ENCODE measurements at regions not wholly inside any gene's neighbourhood (a gene's known extent, or its start where the extent isn't known, plus 50 kb on each side); places are given as distances from the start of the nearest gene placed in this dataset.

GRCh38 chr16:5634666-5635180 lies 537.1 kb upstream of the EEF2KMT start:
- no peak overlapping the region for H3K27ac ChIP-seq (ENCODE audit: low read length)
- TF ChIP-seq EZH2phosphoT487 (IDR thresholded peaks at IDR 0.05; ENCODE audit: low read depth) (no peak), CTCF (IDR thresholded peaks at IDR 0.05; ENCODE audit: low read depth, low read length) (no peak)
- no peak overlapping the region for H3K4me3 ChIP-seq (ENCODE audit: low read length)
- no peaks in the 10 kb centered on the region for H3K27me3 ChIP-seq (ENCODE audit: low read depth, low read length)
- no peaks in the 10 kb centered on the region for H3K4me1 ChIP-seq (ENCODE audit: low read length)
- no peak overlapping the region for H3K9ac ChIP-seq (ENCODE audit: low read length)
- no peak overlapping the region for H2AFZ ChIP-seq (ENCODE audit: low read depth, low read length)
- H3K9me3 ChIP-seq (ENCODE audit: insufficient read depth, low read length): no peaks in the 10 kb centered on the region
- no peak overlapping the region for H3K4me2 ChIP-seq (ENCODE audit: low read length)
- no peaks in the 10 kb centered on the region for H3K36me3 ChIP-seq (replicated peaks; ENCODE audit: low read depth, low read length)
- no peaks in the 10 kb centered on the region for H3K79me2 ChIP-seq (ENCODE audit: low read length)
- no peaks in the 10 kb centered on the region for H4K20me1 ChIP-seq (ENCODE audit: insufficient read depth, low read length)

GRCh38 chr16:5633845-5634440 lies 536.3 kb upstream of the EEF2KMT start:
- Histone ChIP-seq H3K9ac (ENCODE audit: low read length) (no peak overlapping the region), H3K4me1 (ENCODE audit: low read length) (no peaks in the 10 kb centered on the region), H3K27me3 (ENCODE audit: low read depth, low read length) (no peaks in the 10 kb centered on the region), H2AFZ (ENCODE audit: low read depth, low read length) (no peak overlapping the region), H3K27ac (ENCODE audit: low read length) (no peak overlapping the region), H3K79me2 (ENCODE audit: low read length) (no peaks in the 10 kb centered on the region), H3K4me2 (ENCODE audit: low read length) (no peak overlapping the region), H3K36me3 (replicated peaks; ENCODE audit: low read depth, low read length) (no peaks in the 10 kb centered on the region), H3K4me3 (ENCODE audit: low read length) (no peak overlapping the region), H3K9me3 (ENCODE audit: insufficient read depth, low read length) (no peaks in the 10 kb centered on the region), H4K20me1 (ENCODE audit: insufficient read depth, low read length) (no peaks in the 10 kb centered on the region)
- TF ChIP-seq EZH2phosphoT487 (IDR thresholded peaks at IDR 0.05; ENCODE audit: low read depth) (no peak), CTCF (IDR thresholded peaks at IDR 0.05; ENCODE audit: low read depth, low read length) (peak; percentile 69)

GRCh38 chr16:5622234-5622884 lies 524.8 kb upstream of the EEF2KMT start:
- TF ChIP-seq EZH2phosphoT487 (IDR thresholded peaks at IDR 0.05; ENCODE audit: low read depth) (no peak), CTCF (IDR thresholded peaks at IDR 0.05; ENCODE audit: low read depth, low read length) (no peak)
- H3K9ac ChIP-seq (ENCODE audit: low read length): no peak overlapping the region
- no peaks in the 10 kb centered on the region for H3K36me3 ChIP-seq (replicated peaks; ENCODE audit: low read depth, low read length)
- no peak overlapping the region for H3K27ac ChIP-seq (ENCODE audit: low read length)
- H4K20me1 ChIP-seq (ENCODE audit: insufficient read depth, low read length): no peaks in the 10 kb centered on the region
- H3K4me2 ChIP-seq (ENCODE audit: low read length): no peak overlapping the region
- no peaks in the 10 kb centered on the region for H3K79me2 ChIP-seq (ENCODE audit: low read length)
- H2AFZ ChIP-seq (ENCODE audit: low read depth, low read length): no peak overlapping the region
- H3K9me3 ChIP-seq (ENCODE audit: insufficient read depth, low read length): no peaks in the 10 kb centered on the region
- no peak overlapping the region for H3K4me3 ChIP-seq (ENCODE audit: low read length)
- H3K27me3 ChIP-seq (ENCODE audit: low read depth, low read length): no peaks in the 10 kb centered on the region
- H3K4me1 ChIP-seq (ENCODE audit: low read length): no peaks in the 10 kb centered on the region

- Histone ChIP-seq H3K4me2 (ENCODE audit: low read length) (no peak overlapping the region), H4K20me1 (ENCODE audit: insufficient read depth, low read length) (no peaks in the 10 kb centered on the region), H3K27ac (ENCODE audit: low read length) (no peak overlapping the region), H3K9ac (ENCODE audit: low read length) (no peak overlapping the region), H3K36me3 (replicated peaks; ENCODE audit: low read depth, low read length) (no peaks in the 10 kb centered on the region), H3K4me1 (ENCODE audit: low read length) (no peaks in the 10 kb centered on the region), H3K27me3 (ENCODE audit: low read depth, low read length) (no peaks in the 10 kb centered on the region), H3K79me2 (ENCODE audit: low read length) (no peaks in the 10 kb centered on the region), H3K9me3 (ENCODE audit: insufficient read depth, low read length) (no peaks in the 10 kb centered on the region), H3K4me3 (ENCODE audit: low read length) (no peak overlapping the region), H2AFZ (ENCODE audit: low read depth, low read length) (no peak overlapping the region)
- TF ChIP-seq EZH2phosphoT487 (IDR thresholded peaks at IDR 0.05; ENCODE audit: low read depth): no peak
- TF ChIP-seq CTCF (IDR thresholded peaks at IDR 0.05; ENCODE audit: low read depth, low read length): no peak
Measured at GRCh38 chr16:5621826-5622225, 524.2 kb upstream of the EEF2KMT start.
